ENCODE measurements at regions not wholly inside any gene's neighbourhood (a gene's known extent, or its start where the extent isn't known, plus 50 kb on each side); places are given as distances from the start of the nearest gene placed in this dataset.
"Not testable (repeated sequence)": the region's sequence is repeated elsewhere in the genome, so short reads cannot be mapped to it uniquely, and the experiment has no call there.

DNA sequence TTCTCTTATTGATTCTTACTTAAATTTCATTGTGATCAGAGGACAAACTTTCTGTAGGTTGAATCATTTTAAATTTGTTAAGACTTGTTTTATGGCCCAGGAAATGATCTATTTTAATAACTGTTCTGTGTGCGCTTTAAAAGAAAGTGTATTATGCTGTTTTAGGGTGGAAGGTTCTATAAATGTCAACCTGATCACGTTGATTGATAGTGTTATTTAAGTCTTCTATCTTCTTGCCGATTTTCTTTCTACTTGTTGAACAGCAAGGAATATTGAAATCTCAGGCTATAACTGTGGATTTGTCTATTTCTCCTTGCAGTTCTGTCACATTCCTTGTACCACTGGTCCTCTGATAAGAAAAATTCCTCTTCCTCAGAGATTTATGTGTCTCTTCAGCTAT, 112.7 kb downstream of the TANC2 start:
- no peak for DNase-seq (ENCODE audit: low read depth)

DNA sequence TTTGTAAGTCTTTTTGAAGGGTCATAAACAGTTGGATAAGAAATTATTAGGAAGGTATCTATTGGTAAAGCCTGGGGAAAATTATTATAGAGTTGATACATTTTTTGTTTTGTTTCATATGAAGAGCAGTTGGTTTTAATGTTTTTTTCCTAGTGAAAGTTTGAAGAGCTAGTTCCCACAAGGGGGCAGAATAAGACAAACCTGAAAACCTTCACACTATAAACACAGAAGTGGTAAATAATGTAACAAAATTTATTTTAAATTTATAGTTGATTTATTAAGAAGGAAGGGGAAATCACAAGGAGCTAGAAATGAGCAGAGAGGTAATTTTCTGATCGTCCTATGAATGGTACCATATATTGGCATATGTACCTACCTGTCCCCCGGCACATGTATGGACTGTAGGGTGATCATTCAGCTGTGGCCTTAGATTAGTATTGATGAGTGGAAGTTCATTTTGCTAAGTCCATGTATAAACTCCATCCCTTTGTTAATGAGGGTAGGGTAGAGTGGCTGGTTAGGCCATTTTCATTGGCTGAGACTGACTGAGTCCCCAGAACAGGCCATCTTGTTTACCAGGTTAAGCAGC, 116.3 kb downstream of the TANC2 start:
- DNase-seq (ENCODE audit: low read depth): no peak

DNA sequence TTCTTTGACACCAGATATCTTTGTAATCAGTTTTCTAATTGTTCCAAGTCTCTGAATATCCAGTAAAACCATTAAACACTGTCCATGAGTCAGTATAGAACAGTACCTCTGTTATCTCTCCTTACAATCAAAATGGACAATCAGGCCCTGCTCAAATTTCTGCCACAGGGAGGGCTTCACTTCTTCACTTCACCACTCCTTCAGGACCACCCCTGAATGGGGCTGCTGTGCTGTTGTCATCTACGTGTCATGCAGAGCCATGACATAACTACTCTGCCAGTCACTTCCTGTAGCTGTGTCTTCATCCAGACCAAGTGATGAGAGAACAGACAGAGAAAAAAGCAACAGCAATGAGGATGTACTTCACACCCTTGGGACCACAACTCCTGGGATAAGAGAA, 116.9 kb downstream of the TANC2 start:
- no peak for DNase-seq (ENCODE audit: low read depth)

DNA sequence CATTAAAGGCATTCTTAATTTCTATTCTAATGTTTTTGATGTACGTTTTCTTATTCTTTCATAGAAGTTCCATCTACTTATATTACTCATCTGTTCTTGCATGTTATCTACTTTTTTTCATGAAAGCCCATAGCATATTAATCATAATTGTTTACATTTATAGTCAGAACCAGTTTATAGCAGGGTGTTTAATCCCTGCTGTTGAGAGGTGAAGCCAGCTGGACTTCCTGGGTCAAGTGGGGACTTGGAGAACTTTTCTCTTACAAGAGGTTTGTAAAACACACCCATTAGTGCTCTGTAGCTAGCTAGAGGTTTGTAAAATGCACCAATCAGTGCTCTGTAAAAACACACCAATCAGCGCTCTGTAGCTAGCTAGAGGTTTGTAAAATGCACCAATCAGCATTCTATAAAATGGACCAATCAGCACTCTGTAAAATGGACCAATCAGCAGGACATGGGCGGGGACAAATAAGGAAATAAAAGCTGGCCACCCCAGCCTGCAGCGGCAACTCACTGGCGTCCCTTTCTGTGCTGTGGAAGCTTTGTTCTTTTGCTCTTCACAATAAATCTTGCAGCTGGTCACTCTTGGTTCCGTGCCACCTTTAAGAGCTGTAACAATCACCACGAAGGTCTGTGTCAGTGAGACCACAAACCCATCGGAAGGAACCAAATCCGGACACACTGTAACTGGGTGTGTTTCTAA, 120.6 kb downstream of the TANC2 start:
- no peak for DNase-seq (ENCODE audit: low read depth)

DNA sequence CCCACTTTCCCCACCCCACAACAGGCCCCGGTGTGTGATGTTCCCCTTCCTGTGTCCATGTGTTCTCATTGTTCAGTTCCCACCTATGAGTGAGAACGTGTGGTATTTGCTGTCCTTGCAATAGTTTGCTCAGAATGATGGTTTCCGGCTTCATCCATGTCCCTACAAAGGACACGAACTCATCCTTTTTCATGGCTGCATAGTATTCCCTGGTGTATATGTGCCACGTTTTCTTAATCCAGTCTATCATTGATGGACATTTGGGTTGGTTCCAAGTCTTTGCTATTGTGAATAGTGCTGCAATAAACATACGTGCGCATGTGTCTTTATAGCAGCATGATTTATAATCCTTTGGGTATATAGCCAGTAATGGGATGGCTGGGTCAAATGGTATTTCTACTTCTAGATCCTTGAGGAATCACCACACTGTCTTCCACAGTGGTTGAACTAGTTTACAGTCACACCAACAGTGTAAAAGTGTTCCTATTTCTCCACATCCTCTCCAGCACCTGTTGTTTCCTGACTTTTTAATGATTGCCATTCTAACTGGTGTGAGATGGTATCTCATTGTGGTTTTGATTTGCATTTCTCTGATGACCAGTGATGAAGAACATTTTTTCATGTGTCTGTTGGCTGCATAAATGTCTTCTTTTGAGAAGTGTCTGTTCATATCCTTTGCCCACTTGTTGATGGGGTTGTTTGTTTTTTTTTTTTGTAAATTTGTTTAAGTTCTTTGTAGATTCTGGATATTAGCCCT, 124.5 kb downstream of the TANC2 start:
- DNase-seq (ENCODE audit: low read depth): not testable (repeated sequence)

DNA sequence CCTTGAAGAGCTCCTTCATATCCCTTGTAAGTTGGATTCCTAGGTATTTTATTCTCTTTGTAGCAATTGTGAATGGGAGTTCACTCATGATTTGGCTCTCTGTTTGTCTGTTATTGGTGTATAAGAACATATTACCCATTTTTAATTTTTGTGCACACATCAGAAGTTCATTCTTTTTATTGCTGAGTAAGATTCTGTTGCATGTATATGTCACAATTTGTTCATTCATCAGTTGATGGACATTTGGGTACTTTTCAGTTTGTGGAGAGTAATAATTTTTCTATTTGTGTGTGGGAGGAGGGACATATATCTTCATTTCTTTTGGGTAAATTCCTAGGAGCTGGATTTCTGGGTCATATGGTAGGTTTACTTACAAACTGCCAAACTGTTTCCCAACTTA, 125.9 kb downstream of the TANC2 start:
- not testable (repeated sequence) for DNase-seq (ENCODE audit: low read depth)

DNA sequence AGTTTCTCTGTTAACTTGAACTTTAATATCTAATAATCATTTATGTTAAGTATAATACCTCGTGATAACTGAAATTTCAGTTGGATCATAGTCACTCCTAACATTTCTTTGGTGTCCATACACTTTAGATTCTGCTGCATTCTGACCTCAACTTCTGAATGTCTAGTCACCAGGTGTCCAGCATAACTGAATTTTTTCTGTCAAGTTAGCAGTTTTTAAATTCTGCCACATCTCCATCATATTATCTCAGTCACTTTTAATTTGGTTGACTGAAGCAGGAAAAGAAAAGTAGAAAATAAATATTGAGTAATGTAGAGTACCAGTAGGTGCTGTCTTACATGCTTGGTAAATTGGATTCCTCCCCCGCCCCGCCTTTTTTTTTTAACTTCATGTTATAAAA, 128.6 kb downstream of the TANC2 start:
- DNase-seq (ENCODE audit: low read depth): no peak

DNA sequence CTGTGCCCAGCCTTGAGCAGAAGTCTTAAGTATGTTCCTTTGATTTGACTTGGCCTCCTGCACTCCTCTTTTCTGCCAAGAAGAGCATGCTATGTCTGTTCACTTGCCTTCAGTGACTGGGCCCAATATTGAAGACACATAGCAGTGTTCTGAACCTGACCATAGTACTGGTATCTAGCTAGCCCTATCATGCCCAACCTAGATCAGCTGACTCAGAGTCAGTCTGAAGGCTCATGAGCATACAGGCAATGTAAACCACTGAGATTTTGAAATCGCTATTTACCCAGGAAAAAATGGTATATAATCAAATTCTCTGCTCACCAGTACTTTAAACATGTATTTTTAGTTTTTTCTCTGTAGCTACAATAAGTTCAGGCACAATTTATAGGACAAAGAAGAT, 129.4 kb downstream of the TANC2 start:
- DNase-seq (ENCODE audit: low read depth): no peak

DNA sequence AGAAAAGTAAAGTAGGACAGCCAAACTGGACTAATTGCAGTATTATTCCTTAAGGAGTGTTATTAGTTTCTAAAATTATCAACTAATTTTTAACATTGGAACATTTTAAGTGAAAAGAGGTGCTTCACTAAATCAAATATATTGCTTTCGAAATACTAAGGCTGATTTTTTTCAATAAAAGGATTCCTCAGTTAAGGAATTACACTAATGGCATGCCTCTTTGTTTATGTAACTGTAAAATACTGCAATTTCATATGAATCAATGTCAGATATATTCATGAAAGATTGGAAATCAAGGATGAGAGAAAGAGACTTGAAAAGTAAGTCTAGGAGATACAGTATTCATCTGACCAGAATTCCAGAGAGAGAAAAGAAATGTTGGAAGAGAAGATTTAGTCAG, 129.8 kb downstream of the TANC2 start:
- DNase-seq (ENCODE audit: low read depth): no peak

DNA sequence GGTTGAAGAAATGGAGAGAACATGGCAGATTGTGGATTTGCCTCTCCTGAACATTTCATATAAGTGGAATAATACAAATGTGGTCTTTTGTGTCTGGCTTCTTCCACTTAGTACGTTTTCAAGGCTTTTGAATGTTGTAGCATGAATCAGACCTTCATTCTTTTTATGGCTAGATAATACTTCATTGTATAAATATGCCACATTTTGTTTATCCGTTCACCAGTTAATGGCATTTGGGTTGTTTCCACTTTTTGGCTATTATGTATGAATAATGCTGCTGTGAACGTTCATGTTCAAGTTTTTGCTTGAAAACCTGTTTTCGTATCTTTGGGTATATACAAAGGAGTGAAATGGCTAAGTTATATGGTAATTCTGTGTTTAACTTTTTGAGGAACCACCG, 130.4 kb downstream of the TANC2 start:
- no peak for DNase-seq (ENCODE audit: low read depth)

DNA sequence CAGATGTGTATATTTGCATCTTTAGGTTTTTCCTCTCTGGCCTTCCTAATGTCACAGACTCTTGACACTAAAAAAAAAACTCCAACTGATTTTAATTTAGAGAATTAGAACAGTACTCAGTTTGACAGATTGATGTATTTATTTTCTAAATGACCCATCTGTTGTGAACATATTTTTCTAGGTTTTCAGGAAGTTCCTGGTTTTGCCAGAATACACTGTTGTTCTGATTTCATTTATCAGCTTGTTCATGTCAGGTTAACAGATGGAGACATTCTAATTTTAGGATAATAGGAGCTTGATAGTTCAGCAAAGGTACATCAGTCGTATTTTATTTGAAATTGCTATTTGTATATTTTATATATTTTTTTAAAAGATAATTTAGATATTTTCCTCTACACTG, 133.4 kb downstream of the TANC2 start:
- DNase-seq (ENCODE audit: low read depth): no peak

DNA sequence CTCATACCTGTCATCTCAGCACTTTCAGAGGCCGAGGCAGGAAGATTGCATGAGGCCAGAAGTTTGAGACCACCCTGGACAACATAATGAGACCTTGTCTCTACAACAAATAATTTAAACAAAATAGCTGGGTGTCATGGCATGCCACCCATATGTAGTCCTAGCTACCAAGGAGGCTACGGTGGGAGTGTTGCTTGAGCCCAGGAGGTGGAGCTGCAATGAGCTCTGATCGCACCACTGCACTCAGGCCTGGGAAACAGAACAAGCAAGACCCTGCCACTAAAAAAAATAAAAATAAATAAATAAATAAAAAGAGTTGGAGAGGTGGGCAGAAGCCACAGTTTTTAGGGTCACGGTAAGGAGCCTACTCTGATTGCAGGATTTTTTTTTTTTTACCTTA, 136.0 kb downstream of the TANC2 start:
- no peak for DNase-seq (ENCODE audit: low read depth)

DNA sequence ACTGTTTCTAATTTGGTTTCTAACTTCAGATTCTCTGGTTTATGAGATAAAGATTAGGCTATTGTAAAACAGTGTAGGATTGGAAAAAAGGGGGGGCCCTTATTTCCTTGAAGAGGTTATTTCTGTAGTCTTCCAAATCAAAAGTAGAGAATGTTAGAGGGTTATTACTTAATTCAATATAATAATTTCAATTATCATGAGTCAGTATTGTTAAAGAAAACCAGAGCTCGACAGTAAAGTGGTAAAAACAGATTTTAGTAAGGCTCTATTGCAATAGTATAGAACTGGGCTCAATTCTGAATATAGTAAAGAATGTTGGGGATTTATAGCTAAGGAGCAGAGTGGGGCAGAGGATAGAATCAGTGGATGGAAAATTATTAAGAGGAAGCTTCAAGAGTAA, 140.0 kb downstream of the TANC2 start:
- DNase-seq (ENCODE audit: low read depth): no peak

DNA sequence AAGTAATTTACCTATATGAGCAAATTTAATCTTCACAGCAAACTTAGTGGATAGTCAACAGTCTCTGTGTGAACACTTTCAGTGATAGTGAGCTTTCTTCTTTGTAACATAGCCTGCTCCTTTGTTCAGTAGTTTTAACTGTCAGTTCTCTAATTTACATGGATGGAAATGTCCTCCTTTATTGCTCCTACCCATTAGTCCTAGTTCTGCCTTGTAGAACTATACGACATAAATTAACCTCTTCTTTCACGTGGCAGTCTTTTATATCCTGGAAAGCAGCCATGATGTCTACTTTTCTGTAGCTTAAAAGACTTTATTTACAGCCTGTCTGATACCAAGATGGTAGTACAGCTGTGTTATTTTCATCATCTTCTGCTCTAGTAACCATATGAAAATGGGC, 143.6 kb downstream of the TANC2 start:
- no peak for DNase-seq (ENCODE audit: low read depth)

DNA sequence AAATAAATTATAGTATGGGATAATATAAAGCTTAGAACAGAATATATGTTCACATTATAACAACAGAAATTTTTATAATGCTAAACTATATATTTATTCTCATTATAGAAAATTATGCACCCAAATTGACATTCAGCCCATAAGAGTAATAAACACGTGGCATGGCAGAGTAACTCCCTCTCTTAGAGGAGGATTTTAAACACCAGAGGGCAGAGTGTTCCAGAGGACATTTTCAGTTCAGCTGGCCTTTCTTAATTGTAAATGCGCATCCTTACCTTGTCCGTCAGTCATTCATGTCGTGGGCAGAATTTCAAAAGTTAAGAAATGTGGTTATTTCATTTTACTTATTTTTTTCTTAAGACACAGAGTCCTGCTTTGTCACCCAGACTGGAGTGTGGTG, 147.1 kb downstream of the TANC2 start:
- no peak for DNase-seq (ENCODE audit: low read depth)

DNA sequence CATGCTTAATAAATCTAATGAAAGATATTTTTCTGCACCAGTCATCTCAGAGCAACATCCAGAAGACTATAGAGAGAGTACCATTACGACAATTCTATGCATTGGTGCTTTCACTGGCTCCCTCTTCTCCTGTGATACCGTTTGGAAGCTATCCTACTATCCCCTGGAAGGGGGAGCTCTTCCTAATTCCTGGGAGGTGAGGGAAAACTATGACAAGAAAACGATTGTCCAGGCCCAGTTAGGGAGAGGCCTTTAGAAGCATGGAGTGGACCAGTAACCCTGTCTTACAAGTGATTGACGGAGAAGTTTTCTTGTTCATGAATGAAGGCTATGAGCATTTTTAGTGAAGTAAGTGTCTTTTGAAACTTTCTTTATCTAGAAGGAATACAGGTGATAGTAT, 150.2 kb downstream of the TANC2 start:
- DNase-seq (ENCODE audit: low read depth): no peak

DNA sequence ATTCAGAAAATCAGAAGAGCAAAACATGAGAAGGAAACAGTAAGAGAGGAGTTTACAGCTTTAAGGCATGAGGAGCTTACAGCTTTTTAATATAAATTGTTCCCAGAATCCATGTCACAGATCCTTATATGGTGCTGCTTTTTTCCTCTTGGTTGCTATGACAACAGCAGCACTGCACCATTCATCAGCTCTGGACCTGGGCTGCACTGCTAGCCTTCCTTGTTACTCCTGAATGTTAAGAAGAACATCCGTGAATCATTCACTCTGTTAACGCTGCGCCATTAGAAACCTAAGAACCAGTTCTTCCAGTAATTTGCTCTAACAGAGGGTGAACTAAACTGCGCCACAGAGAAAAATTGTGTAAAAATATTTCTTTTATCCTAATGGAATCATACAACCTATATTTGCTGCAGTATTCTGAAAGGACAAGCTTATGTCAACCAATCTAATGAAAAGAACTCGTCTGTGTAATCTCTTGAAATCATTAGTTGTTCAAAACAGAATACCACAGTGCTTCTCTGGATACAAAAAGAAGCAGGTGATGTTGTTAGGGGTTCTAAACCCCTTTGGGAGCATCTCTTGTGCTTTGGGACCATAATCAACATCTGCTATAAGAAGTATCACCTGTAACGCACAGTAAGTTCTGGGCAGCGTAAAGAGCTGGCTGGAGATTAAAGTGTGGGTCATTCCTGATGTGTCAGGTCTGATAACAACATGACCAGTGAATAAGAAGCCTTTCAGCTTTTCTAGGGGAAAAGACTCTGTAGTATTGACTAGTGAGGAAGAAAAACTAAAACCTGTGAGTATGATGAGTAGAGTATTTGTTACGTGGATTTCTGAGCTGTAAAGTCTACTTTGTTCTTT, 151.2 kb downstream of the TANC2 start:
- no peak for DNase-seq (ENCODE audit: low read depth)

DNA sequence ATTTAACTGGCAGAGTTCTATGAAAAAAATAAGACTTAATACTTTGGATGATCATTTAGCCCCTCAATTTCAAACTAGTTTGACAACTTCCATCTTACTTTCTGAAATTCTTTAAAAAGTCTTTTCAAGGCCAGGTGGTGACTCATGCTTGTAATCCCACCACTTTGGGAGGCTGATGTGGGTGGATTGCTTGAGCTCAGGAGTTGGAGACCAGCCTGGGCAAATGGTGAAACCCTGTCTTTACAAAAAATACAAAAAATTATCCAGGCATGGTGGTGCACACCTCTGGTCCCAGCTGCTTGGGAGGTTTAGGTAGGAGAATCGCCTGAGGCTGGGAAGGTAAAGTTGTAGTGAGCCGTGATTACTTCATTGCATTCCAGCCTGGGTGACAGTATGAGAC, 154.4 kb downstream of the TANC2 start:
- DNase-seq (ENCODE audit: low read depth): no peak

DNA sequence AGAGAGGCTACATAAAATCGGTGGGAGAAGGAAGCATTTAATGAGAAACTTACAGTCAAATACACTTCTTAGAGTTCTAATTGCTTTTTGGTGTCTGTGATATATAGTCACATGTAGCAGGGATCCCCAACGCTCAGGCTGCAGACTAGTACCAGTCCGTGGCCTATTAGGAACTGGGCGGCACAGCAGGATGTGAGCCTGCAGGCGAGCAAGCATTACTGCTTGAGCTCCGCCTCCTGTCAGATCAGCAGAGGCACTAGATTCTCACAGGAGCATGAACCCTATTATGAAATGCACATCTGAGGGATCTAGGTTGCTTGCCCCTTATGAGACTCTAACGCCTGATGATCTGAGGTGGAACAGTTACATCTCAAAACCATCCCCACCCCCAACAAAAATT, 158.5 kb downstream of the TANC2 start:
- DNase-seq (ENCODE audit: low read depth): no peak

DNA sequence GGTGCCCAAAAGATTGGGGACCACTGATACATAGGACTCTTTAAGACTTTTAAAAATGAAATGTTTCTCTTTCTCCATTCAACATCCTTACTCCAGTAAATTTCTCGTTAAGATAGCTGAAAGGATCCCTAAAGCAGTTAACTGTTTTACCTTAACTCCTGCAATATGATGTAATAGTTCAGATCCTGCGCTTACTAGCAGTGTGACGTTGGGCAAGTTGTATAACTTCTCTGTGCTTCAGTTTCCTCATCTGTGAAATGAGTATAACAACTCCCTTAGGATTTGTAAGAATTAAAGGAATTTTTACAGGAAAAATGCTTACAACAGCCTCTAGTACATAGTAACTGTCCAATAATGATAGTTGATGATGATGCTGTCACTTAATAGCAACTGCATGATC, 158.9 kb downstream of the TANC2 start:
- no peak for DNase-seq (ENCODE audit: low read depth)

DNA sequence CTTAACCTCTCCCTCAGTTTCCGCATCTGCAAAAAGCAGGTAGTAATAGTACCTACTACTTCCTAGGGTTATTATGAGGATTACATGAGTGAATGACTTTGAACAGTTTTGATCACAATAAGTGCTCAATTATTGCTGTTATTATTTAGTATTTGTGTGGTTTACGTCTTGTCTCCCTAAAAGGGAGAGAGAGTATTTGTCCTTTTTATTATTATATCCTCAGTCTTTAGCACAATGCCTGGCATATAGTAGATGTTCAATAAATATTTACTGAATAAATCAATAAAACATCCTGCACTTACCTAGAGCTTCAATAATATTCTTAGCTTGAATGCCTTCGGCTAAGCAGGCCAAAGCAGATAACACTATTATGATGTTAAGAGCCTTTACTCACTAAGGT, 160.0 kb downstream of the TANC2 start:
- no peak for DNase-seq (ENCODE audit: low read depth)

DNA sequence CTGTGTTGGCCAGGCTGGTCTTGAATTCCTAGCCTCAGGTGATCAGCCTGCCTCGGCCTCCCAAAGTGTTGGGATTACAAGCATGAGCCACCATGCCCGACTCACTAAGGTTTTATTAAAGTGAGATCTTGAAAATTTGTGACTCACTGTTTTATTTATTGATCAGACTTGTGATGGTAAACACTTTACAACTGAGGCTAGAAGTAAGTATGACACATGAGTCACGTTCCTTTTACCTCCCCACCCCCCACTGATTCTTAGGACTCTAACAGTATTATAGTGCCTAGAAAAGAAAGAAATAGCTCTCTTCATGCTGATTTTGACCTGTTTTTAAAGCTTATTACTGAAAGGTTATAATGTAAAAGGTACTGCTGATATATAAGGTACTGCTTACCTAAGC, 160.6 kb downstream of the TANC2 start:
- DNase-seq (ENCODE audit: low read depth): no peak

DNA sequence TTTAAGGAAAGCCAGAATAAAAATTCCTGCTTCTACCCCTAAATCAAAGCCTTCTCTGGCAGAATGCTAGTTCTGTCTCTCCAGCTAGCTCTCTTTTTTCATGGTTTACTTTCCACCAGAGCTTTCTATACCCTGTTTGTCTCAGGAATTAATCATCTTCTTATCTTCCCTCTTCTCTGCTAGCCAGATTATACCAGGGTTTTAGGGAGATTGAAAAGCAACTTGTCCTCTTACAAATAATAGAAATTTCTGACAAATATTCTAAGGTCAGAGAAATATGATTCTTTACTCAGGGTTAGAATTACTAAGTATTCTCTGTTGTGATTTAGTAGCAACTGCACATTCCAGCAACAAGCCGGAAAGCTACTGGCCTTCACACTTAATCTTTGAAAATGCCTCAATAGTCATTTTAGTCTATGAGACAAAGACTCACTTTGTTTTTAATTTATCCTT, 166.4 kb downstream of the TANC2 start:
- no peak for DNase-seq (ENCODE audit: low read depth)
